Stimulated activated CD8-positive, alpha-beta memory T cell treated with anti-CD3 and anti-CD28 coated beads, Interleukin-4, amount 100 ng/mL, for 48 hours (primary cell): ENCODE measurements at regions not wholly inside any gene's neighbourhood (a gene's known extent, or its start where the extent isn't known, plus 50 kb on each side); places are given as distances from the start of the nearest gene placed in this dataset.
A peak's percentile ranks its signal among the peaks of the same experiment; 100 is the strongest.

Source experiments
- DNase-seq: peaks from one replicate; pipeline ENCODE4 v3.0.0-alpha.2; 2020

GRCh38 chr17:72414032-72414396, 293.2 kb downstream of the SOX9 start:
- DNase-seq = no peak

- no peak for DNase-seq
Observed at GRCh38 chr17:72414967-72415853, 294.4 kb downstream of the SOX9 start.

- DNase-seq = no peak
Observed at GRCh38 chr17:72416054-72416675, 295.3 kb downstream of the SOX9 start.

- DNase-seq = no peak
Observed at GRCh38 chr17:72416905-72417304, 296.1 kb downstream of the SOX9 start.

GRCh38 chr17:72417627-72418026, 296.8 kb downstream of the SOX9 start:
- no peak for DNase-seq

- DNase-seq = no peak
Observed at GRCh38 chr17:72419866-72420774, 299.3 kb downstream of the SOX9 start.

- no peak for DNase-seq
Observed at GRCh38 chr17:72420775-72421127, 299.9 kb downstream of the SOX9 start.

- DNase-seq = peak; percentile 47
Observed at GRCh38 chr17:72421128-72422092, 300.6 kb downstream of the SOX9 start.

GRCh38 chr17:72422204-72422504, 301.3 kb downstream of the SOX9 start:
- DNase-seq = no peak

- DNase-seq = peak; percentile 40
Observed at GRCh38 chr17:72422505-72423285, 301.9 kb downstream of the SOX9 start.

GRCh38 chr17:72423286-72423589, 302.4 kb downstream of the SOX9 start:
- no peak for DNase-seq

- no peak for DNase-seq
Observed at GRCh38 chr17:72423718-72424117, 302.9 kb downstream of the SOX9 start.

GRCh38 chr17:72424505-72425117, 303.8 kb downstream of the SOX9 start:
- no peak for DNase-seq

- DNase-seq = no peak
Observed at GRCh38 chr17:72425133-72425793, 304.4 kb downstream of the SOX9 start.

GRCh38 chr17:72425794-72426168, 305.0 kb downstream of the SOX9 start:
- DNase-seq = no peak

- no peak for DNase-seq
Observed at GRCh38 chr17:72426321-72426720, 305.5 kb downstream of the SOX9 start.

GRCh38 chr17:72426948-72427760, 306.3 kb downstream of the SOX9 start:
- no peak for DNase-seq

- no peak for DNase-seq
Observed at GRCh38 chr17:72427761-72428109, 306.9 kb downstream of the SOX9 start.

- no peak for DNase-seq
Observed at GRCh38 chr17:72429066-72429638, 308.3 kb downstream of the SOX9 start.
